ENCODE measurements at regions not wholly inside any gene's neighbourhood (a gene's known extent, or its start where the extent isn't known, plus 50 kb on each side); places are given as distances from the start of the nearest gene placed in this dataset.

GRCh38 chr1:111568160-111568647, 51.4 kb upstream of the RAP1A start:
- intact Hi-C loops (cut with DNase I, micrococcal nuclease), result loop anchor here in 1 of 2 experiments (5.0 kb wide), 1 partner anchor 79 kb away; no protein-coding TSS in a partner anchor
- TF ChIP-seq CTCF (IDR thresholded peaks at IDR 0.05), result no peak
- Mint-ChIP-seq H3K9me3 (no peaks in the 10 kb centered on the region), H3K27me3 (no peaks in the 10 kb centered on the region), H3K36me3 (ENCODE audit: low read depth) (no peaks in the 10 kb centered on the region), H3K27ac (no peak overlapping the region), H3K4me1 (ENCODE audit: low read depth) (peaks cover 9% of the 10 kb centered on the region), H3K4me3 (no peak overlapping the region)
- no peaks in the 10 kb centered on the region for H3K27me3 ChIP-seq (ENCODE audit: control insufficient read depth in 1 of 2, insufficient read depth in 2 of 2, low read length in 2 of 2)
- ATAC-seq (ENCODE audit: poor library complexity), result no peak
- no peak overlapping the region for H3K27ac ChIP-seq (ENCODE audit: low read depth in 1 of 2, low read length in 2 of 2)
- ChIA-PET POLR2A (no interaction called here), CTCF (no interaction called here)
- H3K4me1 ChIP-seq (ENCODE audit: insufficient read depth, low read length), result peaks cover 4% of the 10 kb centered on the region
- no peaks in the 10 kb centered on the region for H3K9me3 ChIP-seq (ENCODE audit: control insufficient read depth in 1 of 2, insufficient read depth in 1 of 2, low read length in 2 of 2)
- no peaks in the 10 kb centered on the region for H3K36me3 ChIP-seq (ENCODE audit: insufficient read depth, low read length)
- H3K4me3 ChIP-seq (ENCODE audit: low read length), result no peak overlapping the region
- no peak for DNase-seq
